GM23248 (cell line): ENCODE measurements at regions not wholly inside any gene's neighbourhood (a gene's known extent, or its start where the extent isn't known, plus 50 kb on each side); places are given as distances from the start of the nearest gene placed in this dataset.

ENCODE experiments used
- EZH2 ChIP-seq: fragments of 200-600 bp; sonication (generic); IDR thresholded peaks from 2 replicates; pipeline ENCODE4 v1.6.1; 2018; ENCODE audit warnings: antibody characterized with exemption, mild to moderate bottlenecking; ENCODE audit not compliant: insufficient read depth, poor library complexity, severe bottlenecking
- EZH2phosphoT487 ChIP-seq: fragments of 200-600 bp; sonication (generic); IDR thresholded peaks from 2 replicates; pipeline ENCODE4 v1.6.1; 2018; ENCODE audit warnings: antibody characterized with exemption, moderate library complexity, mild to moderate bottlenecking, low read depth; ENCODE audit not compliant: insufficient read depth

DNA sequence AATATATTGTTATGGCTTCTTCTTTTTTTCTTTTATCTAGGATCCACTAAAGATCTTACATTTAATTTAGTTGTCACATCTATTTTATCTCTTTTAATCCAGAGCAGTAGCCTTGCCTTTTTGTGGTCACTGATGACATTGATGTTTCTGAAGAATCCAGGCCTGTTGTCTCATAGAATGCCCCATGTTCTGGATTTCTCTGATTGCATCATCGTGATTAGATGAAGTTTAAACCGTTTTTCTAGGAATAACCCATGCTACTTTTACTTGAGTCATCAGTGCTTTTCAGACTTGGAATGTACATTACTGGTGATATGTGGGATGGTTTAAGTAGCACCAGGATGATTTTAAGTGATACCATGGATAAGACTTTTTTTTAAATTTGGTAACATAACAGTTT, 106.4 kb upstream of the CES5A start:
- no peak for TF ChIP-seq EZH2phosphoT487
- no peak for TF ChIP-seq EZH2
